ENCODE measurements at regions not wholly inside any gene's neighbourhood (a gene's known extent, or its start where the extent isn't known, plus 50 kb on each side); places are given as distances from the start of the nearest gene placed in this dataset.

- TF ChIP-seq ZNF713 (CRISPR knock-in tag; IDR thresholded peaks at IDR 0.05) = no peak
These were observed 275.7 kb downstream of the NEDD1 start (continued) for GRCh38 chr12:97182769-97183168.

GRCh38 chr12:97184127-97184773 is 277.2 kb downstream of the NEDD1 start:
- Histone ChIP-seq H3K9ac (ENCODE audit: insufficient read depth, low read depth, low read length) (no peak overlapping the region), H3K27me3 (ENCODE audit: control insufficient read depth in 1 of 2, insufficient read depth in 2 of 2, low read length in 2 of 2) (no peaks in the 10 kb centered on the region), H3K4me3 (replicated peaks in 1 of 3; ENCODE audit: insufficient read depth in 1 of 3, low read depth in 2 of 3, low read length in 3 of 3) (no peak overlapping the region), H4K20me1 (ENCODE audit: insufficient read depth, low read length) (no peaks in the 10 kb centered on the region), H3K4me2 (ENCODE audit: low read depth, low read length) (no peak overlapping the region), H3K36me3 (replicated peaks in 1 of 2; ENCODE audit: control insufficient read depth in 1 of 2, insufficient read depth in 2 of 2, low read length in 2 of 2) (no peaks in the 10 kb centered on the region), H2AFZ (ENCODE audit: low read length) (no peak overlapping the region), H3K79me2 (ENCODE audit: insufficient read depth, low read length) (no peaks in the 10 kb centered on the region), H3K9me3 (ENCODE audit: low read length) (peaks cover 10% of the 10 kb centered on the region; the same call in 1 of the 2 replicates), H3K4me1 (ENCODE audit: insufficient read depth, low read length) (no peaks in the 10 kb centered on the region), H3K27ac (ENCODE audit: extremely low read length, insufficient read depth, low read length) (no peak overlapping the region)
- 15% methylated on average over 3 of the region's 3 CpGs for WGBS (ENCODE audit: low lambda C conversion rate)
- in situ Hi-C loops (cut with HindIII; ENCODE audit: extremely low pct_ligation_motif_present, low pct_unique_long_range_greater_than_20kb) = no loop called here
- BruUV-seq (replicated peaks) = no TSS peak
- intact Hi-C loops (cut with micrococcal nuclease; ENCODE audit: unreplicated experiment) = no loop called here
- DNase-seq (ENCODE audit: low spot score) (no peak), ATAC-seq (no peak), FAIRE-seq (no peak)
- ChIA-PET CTCF (ENCODE audit: low intra/inter-chr PET ratio, low total read pairs) (no interaction called here), POLR2A (no interaction called here)
- TF ChIP-seq ZNF557 (CRISPR knock-in tag; IDR thresholded peaks at IDR 0.05) (no peak), ZNF275 (CRISPR knock-in tag; IDR thresholded peaks at IDR 0.05; ENCODE audit: borderline replicate concordance) (no peak), SATB2 (CRISPR knock-in tag; IDR thresholded peaks at IDR 0.05) (no peak), ZBTB44 (CRISPR knock-in tag; IDR thresholded peaks at IDR 0.05) (no peak), NR1H2 (CRISPR knock-in tag; IDR thresholded peaks at IDR 0.05; ENCODE audit: borderline replicate concordance, low read depth) (no peak), MED1 (CRISPR knock-in tag; IDR thresholded peaks at IDR 0.05) (no peak), HCFC1 (IDR thresholded peaks at IDR 0.05; ENCODE audit: low read depth, low read length) (no peak), TCF12 (IDR thresholded peaks at IDR 0.05) (no peak), TCF12 (CRISPR knock-in tag; IDR thresholded peaks at IDR 0.05) (no peak), ZNF792 (CRISPR knock-in tag; IDR thresholded peaks at IDR 0.05) (no peak), ZFX (CRISPR knock-in tag; IDR thresholded peaks at IDR 0.05; ENCODE audit: low read depth) (no peak), THAP7 (CRISPR knock-in tag; IDR thresholded peaks at IDR 0.05) (no peak), NRL (CRISPR knock-in tag; IDR thresholded peaks at IDR 0.05; ENCODE audit: borderline replicate concordance) (no peak), ZNF354B (CRISPR knock-in tag; IDR thresholded peaks at IDR 0.05) (no peak), ZNF75D (CRISPR knock-in tag; IDR thresholded peaks at IDR 0.05; ENCODE audit: borderline replicate concordance) (no peak)
